ENCODE measurements at regions not wholly inside any gene's neighbourhood (a gene's known extent, or its start where the extent isn't known, plus 50 kb on each side); places are given as distances from the start of the nearest gene placed in this dataset.

DNA sequence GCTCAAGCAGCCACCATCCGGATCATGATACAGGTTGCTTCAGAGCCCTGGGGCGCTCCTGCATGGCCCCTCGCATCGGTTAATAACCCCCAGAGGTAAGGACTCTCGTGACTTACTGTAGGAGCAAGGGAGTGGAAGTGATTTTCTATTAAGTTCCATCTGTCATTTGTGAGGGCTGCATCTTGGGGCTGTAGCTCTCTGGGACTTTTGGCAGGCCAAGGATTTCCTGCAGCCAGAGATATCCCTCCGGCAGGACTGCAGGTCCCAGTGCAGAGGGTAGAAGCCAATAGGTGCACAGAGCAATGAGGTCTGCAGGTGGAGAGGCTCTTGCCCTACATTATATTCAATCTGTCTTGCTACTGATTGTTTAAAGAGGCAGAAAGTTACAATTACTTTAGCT is 356.8 kb upstream of the ADARB2 start:
- TF ChIP-seq POLR2A (IDR thresholded peaks at IDR 0.05; ENCODE audit: low read depth, low read length): no peak
- TF ChIP-seq POLR2AphosphoS5 (IDR thresholded peaks at IDR 0.05; ENCODE audit: low read depth, low read length): no peak
- no peak for TF ChIP-seq TAF1 (IDR thresholded peaks at IDR 0.05; ENCODE audit: borderline replicate concordance, low read depth, low read length)

Measured in GM12892 (cell line).